ENCODE measurements at regions not wholly inside any gene's neighbourhood (a gene's known extent, or its start where the extent isn't known, plus 50 kb on each side); places are given as distances from the start of the nearest gene placed in this dataset.

DNA sequence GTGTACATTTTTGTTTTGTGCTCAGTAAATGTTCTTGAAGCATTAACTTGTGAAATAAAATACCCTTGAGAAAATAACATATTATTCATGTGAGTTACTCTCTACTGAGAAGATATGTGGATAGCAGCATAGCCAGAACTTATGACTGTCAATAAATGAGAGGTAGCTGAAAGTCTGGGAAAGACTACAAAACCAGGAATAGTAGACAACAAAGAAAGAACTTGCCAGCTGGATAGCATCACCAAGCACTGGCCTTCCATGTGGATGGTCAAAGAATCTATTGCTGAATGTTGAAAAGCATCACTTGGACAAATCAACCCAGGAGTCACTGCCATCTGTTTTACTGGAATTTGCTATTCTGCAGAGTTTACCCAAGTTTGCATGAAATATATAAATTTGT is 650.0 kb upstream of the HTR2C start:
- TF ChIP-seq, protein P1, sequence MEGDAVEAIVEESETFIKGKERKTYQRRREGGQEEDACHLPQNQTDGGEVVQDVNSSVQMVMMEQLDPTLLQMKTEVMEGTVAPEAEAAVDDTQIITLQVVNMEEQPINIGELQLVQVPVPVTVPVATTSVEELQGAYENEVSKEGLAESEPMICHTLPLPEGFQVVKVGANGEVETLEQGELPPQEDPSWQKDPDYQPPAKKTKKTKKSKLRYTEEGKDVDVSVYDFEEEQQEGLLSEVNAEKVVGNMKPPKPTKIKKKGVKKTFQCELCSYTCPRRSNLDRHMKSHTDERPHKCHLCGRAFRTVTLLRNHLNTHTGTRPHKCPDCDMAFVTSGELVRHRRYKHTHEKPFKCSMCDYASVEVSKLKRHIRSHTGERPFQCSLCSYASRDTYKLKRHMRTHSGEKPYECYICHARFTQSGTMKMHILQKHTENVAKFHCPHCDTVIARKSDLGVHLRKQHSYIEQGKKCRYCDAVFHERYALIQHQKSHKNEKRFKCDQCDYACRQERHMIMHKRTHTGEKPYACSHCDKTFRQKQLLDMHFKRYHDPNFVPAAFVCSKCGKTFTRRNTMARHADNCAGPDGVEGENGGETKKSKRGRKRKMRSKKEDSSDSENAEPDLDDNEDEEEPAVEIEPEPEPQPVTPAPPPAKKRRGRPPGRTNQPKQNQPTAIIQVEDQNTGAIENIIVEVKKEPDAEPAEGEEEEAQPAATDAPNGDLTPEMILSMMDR (IDR thresholded peaks at IDR 0.05; ENCODE audit: insufficient read depth, low read length, poor library complexity, severe bottlenecking): no peak
- TF ChIP-seq EZH2phosphoT487 (conservative IDR thresholded peaks at IDR 0.05; ENCODE audit: low read length): no peak
